Thyroid gland (tissue), 1 donor: ENCODE measurements at regions not wholly inside any gene's neighbourhood (a gene's known extent, or its start where the extent isn't known, plus 50 kb on each side); places are given as distances from the start of the nearest gene placed in this dataset. TPM values are rescaled to one million over a fixed set of nuclear protein-coding genes. Genes with fewer than 3 reads are reported as not detected.

ENCODE experiments used
- small RNA-seq: library from RNA; depleted of rRNA; stranded (forward); fragments of <200 nt; gene quantifications from one replicate; pipeline ENCODE3, GENCODE V24; 2016

Small RNAs in the stretch of these regions (small RNA-seq; reads per million reads assigned to genes)
- gene AL391987.6, result not detected
